Left ventricle myocardium inferior (tissue), 1 donor: ENCODE measurements at regions not wholly inside any gene's neighbourhood (a gene's known extent, or its start where the extent isn't known, plus 50 kb on each side); places are given as distances from the start of the nearest gene placed in this dataset.
"Not testable (repeated sequence)": the region's sequence is repeated elsewhere in the genome, so short reads cannot be mapped to it uniquely, and the experiment has no call there.

Experiments used
- DNase-seq: peaks from one replicate; pipeline ENCODE4 v3.0.0-alpha.2; 2020
- H3K27ac ChIP-seq: fragments of 200-600 bp; replicated peaks from 2 replicates; pipeline ENCODE4 v1.8.0; 2021
- H3K27me3 ChIP-seq: fragments of 200-600 bp; 2 replicates; pipeline ENCODE4 v1.8.0; 2021; ENCODE audit warnings: low read depth
- H3K36me3 ChIP-seq: fragments of 200-600 bp; 2 replicates; pipeline ENCODE4 v1.8.0; 2021
- H3K4me1 ChIP-seq: fragments of 200-600 bp; 2 replicates; pipeline ENCODE4 v1.8.0; 2021
- H3K4me3 ChIP-seq: fragments of 200-600 bp; 2 replicates; pipeline ENCODE4 v1.8.0; 2021; ENCODE audit warnings: mild to moderate bottlenecking, moderate library complexity
- H3K9me3 ChIP-seq: fragments of 200-600 bp; replicated peaks from 2 replicates; pipeline ENCODE4 v1.8.0; 2021
- intact Hi-C: fragments of 100-400 bp; cut with micrococcal nuclease; formaldehyde crosslinking; loops from one replicate; pipeline ENCODE4 v1.11.0; 2022
- TF ChIP-seq, protein P1 (sequence below): fragments of 200-600 bp; IDR thresholded peaks from 2 replicates; pipeline ENCODE4 v1.8.0; 2021; ENCODE audit warnings: antibody characterized with exemption, mild to moderate bottlenecking, borderline replicate concordance
- donor health status: DM: no; HTN: yes; CAD: no; lungs with severe emphysema.

DNA sequence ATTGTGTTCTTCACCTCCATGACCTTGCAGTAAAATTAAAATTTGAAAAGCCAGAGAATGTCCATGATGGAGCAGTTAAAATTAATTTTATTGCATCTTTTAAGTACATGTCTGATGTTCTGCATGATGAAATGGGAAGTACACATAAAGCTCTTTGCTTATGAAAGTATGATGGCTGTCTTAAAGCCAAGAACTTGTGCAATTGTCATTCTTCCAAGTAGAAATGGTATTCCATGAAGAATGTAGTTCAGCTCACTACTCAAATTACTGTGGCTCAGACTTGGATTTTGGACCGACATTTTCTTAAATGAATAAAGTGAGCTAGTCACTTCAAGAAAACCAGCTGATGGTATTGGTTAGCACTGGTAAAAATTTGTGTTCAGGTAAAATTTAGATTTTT lies 161.7 kb upstream of the CXCL13 start:
- H3K36me3 ChIP-seq, result no peaks in the 10 kb centered on the region
- TF ChIP-seq, protein P1, sequence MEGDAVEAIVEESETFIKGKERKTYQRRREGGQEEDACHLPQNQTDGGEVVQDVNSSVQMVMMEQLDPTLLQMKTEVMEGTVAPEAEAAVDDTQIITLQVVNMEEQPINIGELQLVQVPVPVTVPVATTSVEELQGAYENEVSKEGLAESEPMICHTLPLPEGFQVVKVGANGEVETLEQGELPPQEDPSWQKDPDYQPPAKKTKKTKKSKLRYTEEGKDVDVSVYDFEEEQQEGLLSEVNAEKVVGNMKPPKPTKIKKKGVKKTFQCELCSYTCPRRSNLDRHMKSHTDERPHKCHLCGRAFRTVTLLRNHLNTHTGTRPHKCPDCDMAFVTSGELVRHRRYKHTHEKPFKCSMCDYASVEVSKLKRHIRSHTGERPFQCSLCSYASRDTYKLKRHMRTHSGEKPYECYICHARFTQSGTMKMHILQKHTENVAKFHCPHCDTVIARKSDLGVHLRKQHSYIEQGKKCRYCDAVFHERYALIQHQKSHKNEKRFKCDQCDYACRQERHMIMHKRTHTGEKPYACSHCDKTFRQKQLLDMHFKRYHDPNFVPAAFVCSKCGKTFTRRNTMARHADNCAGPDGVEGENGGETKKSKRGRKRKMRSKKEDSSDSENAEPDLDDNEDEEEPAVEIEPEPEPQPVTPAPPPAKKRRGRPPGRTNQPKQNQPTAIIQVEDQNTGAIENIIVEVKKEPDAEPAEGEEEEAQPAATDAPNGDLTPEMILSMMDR, result no peak
- peaks cover 5% of the 10 kb centered on the region for H3K4me1 ChIP-seq
- intact Hi-C loops, result no loop called here
- H3K27me3 ChIP-seq, result no peaks in the 10 kb centered on the region
- H3K27ac ChIP-seq, result no peak overlapping the region
- H3K9me3 ChIP-seq, result no peaks in the 10 kb centered on the region
- H3K4me3 ChIP-seq, result no peak overlapping the region
- DNase-seq, result no peak

DNA sequence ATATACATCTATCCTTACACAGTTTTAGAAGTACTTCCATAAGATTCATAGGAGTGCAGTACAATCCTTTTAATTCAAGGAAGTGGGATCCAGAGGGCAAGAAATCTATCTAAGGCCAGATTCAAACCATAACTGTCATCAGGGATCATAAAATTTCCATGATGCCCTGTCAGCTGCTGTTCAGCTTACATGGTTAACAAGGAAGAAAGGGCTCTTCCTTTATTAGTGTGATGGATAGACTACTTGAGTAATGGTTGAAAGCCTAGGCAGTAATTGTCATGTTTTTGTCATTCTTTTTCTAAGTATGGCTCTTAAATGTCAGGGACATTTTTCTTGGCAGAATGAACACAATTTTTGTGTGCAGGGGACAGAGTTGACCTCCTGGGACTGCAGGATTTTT lies 159.8 kb upstream of the CXCL13 start:
- H3K4me1 ChIP-seq, result peaks cover 5% of the 10 kb centered on the region
- H3K27ac ChIP-seq, result no peak overlapping the region
- no peaks in the 10 kb centered on the region for H3K36me3 ChIP-seq
- no peak for DNase-seq
- intact Hi-C loops, result no loop called here
- TF ChIP-seq, protein P1, result no peak
- no peak overlapping the region for H3K4me3 ChIP-seq
- no peaks in the 10 kb centered on the region for H3K9me3 ChIP-seq
- peaks cover 10% of the 10 kb centered on the region for H3K27me3 ChIP-seq

DNA sequence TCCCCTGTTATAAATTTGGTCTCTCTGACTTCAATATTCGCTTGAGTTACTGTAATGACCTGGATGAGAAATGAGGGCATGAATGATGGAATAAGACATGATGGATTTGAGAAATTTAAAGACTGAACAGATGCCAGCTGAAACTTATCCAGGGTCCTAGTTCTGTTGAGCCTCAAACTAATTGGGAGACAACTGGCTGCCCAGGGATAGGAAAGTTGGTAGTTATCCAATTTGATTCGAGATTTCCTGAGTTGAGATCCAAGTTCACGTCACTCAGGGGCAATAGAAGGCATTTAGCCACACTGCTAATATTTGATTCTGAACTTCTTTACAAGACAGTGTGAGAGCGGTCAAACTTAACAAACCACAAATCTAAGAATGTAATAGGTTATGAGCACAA lies 159.0 kb upstream of the CXCL13 start:
- no peak for DNase-seq
- Histone ChIP-seq H3K4me1 (peaks cover 5% of the 10 kb centered on the region), H3K9me3 (no peaks in the 10 kb centered on the region), H3K36me3 (no peaks in the 10 kb centered on the region), H3K27me3 (peaks cover 10% of the 10 kb centered on the region), H3K27ac (no peak overlapping the region), H3K4me3 (no peak overlapping the region)
- intact Hi-C loops, result no loop called here
- TF ChIP-seq, protein P1, result no peak

DNA sequence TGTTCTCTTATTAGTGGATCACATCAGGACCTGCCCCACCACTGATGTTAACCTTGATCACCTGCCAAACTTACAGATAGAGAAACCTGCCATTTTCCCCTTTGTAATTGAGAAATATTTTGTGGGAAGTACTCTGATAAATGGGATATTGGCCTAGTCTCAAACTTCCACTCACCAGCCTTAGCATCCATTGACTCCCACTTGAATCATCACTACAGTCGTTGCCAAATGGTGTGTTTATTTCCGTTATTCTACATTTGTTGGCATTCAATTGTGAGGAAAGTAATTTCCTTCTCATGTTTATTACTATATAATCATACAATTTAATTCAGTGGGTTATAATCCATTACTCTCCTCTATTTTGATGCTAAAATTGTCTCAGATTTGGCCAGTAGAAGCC lies 156.4 kb upstream of the CXCL13 start:
- H3K36me3 ChIP-seq, result no peaks in the 10 kb centered on the region
- peaks cover 5% of the 10 kb centered on the region for H3K4me1 ChIP-seq
- no peak for DNase-seq
- H3K27ac ChIP-seq, result no peak overlapping the region
- H3K27me3 ChIP-seq, result peaks cover 10% of the 10 kb centered on the region
- intact Hi-C loops, result no loop called here
- no peaks in the 10 kb centered on the region for H3K9me3 ChIP-seq
- no peak overlapping the region for H3K4me3 ChIP-seq
- TF ChIP-seq, protein P1, result no peak

DNA sequence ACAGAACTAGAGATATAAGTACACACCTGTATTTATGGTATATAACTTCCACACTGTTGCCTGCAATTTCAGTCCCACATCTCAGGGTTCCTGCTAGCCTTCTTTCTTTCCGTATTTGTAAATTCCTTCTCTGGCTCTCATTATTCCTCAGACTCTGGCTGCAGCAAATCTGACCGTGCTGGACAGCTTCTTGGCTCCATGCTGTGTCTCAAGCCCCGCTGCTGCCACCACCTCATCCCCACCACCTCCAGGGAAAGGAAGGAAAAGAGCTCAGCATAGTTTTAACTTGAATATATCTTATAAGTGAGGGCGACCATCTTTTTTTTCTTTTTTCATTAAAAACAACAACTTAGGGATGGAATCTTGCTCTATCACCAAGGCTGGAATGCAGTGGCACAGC lies 155.6 kb upstream of the CXCL13 start:
- Histone ChIP-seq H3K4me3 (no peak overlapping the region), H3K36me3 (no peaks in the 10 kb centered on the region), H3K27me3 (peaks cover 10% of the 10 kb centered on the region), H3K27ac (no peak overlapping the region), H3K9me3 (no peaks in the 10 kb centered on the region), H3K4me1 (peaks cover 5% of the 10 kb centered on the region)
- TF ChIP-seq, protein P1, result no peak
- intact Hi-C loops, result no loop called here
- no peak for DNase-seq

DNA sequence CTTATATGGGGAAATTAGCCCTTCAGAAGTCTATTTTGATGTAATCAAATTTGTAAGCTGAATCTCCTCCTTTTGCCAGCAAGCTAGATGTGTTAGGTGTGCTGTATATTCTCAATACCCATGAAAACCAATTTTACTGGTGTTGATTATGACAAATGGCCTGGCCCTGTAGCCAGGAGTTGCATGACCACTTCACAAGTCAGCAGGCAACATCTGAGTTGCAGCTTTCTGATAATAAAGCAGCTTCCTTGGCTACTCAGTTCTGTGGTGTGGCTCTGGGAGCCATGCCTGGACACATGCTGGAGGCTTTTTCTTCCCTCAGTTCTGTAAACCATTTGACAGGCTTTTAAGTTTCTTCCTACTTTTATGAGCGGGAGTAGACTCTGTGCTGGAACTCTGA lies 154.1 kb upstream of the CXCL13 start:
- H3K36me3 ChIP-seq, result no peaks in the 10 kb centered on the region
- H3K27me3 ChIP-seq, result peaks cover 10% of the 10 kb centered on the region
- TF ChIP-seq, protein P1, result no peak
- no peak overlapping the region for H3K4me3 ChIP-seq
- intact Hi-C loops, result no loop called here
- peaks cover 4% of the 10 kb centered on the region for H3K4me1 ChIP-seq
- H3K27ac ChIP-seq, result no peak overlapping the region
- DNase-seq, result no peak
- H3K9me3 ChIP-seq, result no peaks in the 10 kb centered on the region

DNA sequence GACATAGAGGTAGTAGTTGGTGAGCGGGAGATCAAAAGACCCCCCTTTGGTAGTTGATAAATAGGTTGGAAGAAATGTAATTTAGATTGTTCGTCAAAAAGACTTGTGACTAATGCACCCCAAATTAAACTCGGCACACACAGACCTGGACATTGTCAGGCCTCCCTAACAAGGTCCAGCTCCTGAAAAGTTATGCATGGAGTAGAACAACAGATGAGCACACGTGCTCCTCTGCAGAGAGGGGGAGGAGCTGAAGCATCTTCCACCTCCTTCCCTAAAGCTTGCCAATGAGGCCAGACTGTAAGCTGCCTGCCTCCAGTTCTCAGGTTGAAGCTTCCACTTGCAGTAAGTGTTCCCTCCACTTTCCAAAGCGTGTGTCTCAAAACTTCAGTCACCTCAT lies 153.5 kb upstream of the CXCL13 start:
- intact Hi-C loops, DNase-seq, H3K9me3 ChIP-seq, H3K4me1 ChIP-seq, H3K36me3 ChIP-seq, H3K4me3 ChIP-seq, H3K27ac ChIP-seq: not testable (repeated sequence)
- H3K27me3 ChIP-seq, result peaks cover 10% of the 10 kb centered on the region
